HUDEP-2 (cell line): ENCODE measurements at regions not wholly inside any gene's neighbourhood (a gene's known extent, or its start where the extent isn't known, plus 50 kb on each side); places are given as distances from the start of the nearest gene placed in this dataset.
"Not testable (repeated sequence)": the region's sequence is repeated elsewhere in the genome, so short reads cannot be mapped to it uniquely, and the experiment has no call there.

Experiments
- DNase-seq, 76 experiments: peaks; one replicate each; lab custom pipeline; 2025; ENCODE audit not compliant: unreplicated experiment in 76 of 76; lab: John Stamatoyannopoulos, UW

DNA sequence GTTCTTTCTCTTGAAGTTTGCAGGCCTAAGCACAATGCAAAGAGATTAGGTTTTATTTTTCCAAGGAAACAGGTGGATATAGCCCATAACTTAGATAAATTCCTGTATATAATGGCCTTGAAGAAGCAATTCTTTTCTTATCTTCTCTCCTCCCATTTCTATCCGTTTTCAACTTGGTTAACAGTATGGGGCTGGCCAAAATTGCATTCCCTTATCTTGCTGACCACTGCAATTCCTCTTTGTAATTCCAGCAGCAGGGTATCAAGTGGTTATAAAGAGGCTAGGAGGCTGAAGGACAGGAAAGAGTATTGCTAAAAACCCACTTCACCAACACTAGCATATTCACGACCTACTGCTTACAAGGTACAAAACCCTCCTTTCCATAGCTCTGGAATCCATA is 643.5 kb upstream of the ID4 start:
- DNase-seq = no peak

DNA sequence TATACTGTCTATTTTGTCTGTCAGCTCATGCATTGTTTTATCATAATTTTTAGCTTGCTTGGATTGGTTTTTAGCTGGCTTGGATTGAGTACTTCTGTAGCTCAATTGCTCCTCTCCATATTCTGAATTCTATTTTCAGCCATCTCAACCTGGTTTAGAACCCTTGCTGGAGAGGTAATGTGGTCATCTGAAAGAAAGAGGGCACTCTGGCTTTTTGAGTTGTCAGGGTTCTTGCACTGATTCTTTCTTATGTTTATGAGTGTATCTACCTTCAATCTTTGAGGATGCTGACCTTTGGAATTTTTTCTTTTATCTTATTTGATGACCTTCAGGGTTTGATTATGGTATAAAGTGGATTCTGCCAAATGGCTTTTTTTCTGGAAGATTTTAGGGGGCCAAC is 632.7 kb upstream of the ID4 start:
- DNase-seq = no peak

DNA sequence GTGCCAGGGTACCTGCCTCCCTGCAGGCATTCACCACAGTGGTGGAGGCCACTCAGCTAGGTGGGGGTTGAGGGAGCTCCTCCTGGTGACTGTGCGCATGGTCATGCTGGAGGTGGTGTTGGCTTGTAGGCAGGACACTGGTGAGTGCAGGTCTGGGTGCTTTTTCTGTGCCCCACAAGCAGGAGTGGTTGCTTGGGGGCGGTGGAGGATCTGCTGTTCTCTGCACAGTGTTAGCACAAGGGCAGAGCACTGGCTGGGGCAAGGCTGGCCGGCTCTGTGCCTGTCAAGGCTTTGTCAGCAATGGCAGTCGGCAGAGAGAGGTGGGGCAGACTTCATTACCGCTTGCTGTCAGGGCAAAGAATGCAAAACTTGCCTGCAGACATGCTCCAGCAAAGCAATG is 632.1 kb upstream of the ID4 start:
- no peak for DNase-seq

DNA sequence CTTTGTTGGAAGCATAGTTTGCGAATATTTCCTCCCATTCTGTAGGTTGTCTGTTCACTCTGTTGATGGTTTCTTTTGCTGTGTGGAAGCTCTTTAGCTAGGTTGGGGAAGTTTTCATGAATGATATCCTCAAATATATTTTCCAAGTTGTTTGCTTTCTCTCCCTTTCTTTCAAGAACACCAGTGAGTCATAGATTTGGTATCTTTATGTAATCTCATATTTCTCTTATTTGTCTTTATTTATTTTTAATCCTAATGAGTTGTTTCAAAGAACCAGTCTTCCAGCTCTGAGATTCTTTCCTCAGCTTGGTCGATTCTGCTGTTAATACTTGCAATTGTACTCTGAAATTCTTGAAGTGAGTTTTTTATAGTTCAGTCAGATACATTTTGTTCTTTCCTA is 628.0 kb upstream of the ID4 start:
- DNase-seq = no peak

DNA sequence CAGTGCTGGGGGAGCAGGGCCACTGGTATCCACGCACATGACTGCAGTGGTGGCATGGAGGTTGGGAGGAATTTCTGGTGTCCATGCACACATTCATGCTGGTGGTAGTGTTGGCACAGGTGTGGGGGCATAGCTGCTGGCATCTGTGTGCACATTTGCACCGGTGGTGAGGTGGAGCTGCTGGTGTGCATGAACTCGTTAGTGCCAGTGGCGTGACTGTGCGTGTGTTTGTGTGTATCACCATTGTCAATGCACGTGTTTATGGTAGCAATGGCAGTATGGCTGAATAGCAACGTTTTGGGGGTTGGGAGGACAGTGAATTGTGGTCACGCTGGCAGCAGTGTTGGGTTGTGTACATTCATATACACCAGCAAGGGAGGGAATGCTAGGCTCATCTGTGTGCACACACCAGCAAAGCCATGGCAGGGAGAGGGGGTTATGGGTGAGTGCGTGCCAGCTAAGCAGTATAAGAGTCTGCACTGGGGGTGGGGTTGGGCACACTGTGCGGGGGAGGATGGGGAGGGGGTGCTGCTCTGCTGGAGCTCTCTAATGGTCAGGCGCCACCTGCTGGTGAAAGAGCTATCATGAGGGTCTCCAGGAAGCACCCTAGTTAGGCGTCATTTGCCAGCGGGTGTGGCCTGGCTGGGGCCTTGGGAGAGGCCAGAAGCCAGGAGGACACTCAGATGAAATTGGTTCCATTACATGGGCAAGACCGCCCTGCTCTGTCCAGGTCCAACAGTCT is 626.1 kb upstream of the ID4 start:
- DNase-seq = peak in 16 of 76 experiments; percentile 2 to 37 (median 14)

DNA sequence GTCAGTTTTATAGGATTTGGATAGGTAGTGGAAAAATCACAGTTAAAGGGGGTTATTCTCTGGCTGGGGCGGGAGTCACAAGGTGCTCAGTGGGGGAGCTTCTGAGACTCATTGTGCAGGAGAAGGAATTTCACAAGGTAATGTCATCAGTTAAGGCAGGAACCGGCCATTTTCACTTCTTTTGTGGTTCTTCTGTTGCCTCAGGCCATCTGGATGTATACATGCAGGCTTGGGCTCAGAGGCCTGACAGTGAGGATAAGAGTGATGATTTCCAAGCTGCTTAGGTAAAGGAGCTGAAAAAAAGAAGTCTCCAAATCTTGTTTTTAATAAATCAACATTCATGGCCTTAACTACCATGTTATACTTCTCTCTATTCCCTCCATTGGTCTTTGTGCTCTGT is 622.9 kb upstream of the ID4 start:
- no peak for DNase-seq

DNA sequence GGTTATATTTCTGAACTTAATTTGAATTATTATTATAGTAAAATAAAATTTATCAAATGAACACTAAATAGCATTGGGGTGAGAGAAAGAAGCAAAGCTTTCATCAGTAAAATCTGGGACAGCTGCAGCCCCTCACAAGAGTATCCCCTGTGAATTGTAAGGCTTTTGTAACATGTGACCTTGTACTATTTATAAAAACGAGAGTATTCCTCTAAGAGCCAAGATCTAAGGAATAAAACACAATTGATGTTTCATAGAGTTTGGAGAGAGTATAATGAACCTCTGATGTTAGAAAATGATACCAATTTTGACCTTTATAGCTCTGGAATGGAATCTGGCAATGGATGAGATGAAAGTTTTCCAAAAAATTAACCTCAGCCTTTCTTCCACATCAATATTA is 617.2 kb upstream of the ID4 start:
- DNase-seq = no peak

DNA sequence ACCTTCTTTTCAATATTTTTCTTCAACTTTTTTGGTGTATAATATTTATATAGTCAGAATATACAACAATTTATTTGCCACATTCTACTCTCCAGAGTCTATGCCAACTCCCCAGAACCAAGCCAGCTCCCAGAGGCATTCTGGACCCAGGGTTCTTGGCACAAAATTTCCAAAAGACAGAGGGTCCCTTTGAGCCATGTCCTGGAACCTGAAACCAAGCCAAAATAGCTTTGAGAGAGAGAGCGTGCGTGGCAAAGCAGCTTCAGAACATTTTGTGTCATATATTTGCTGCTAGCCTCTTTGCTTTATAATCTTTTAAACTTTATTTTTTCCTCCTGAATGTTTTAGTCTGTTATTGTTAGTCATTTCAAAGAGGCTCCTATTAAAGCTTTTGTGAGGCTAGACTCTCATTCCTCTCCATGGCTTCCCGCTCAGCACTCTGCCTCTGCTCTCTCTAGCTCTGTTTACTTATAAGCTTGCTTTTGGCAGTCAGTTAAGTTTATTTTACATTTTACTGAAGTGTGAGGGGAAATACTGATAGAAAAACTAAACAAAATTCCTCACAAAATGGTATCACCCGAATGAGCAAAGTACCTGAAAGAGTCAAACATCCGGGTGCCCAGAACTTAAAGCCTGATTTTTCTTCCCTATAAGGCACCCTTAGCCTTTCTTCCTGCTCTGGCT is 605.1 kb upstream of the ID4 start:
- DNase-seq = no peak

DNA sequence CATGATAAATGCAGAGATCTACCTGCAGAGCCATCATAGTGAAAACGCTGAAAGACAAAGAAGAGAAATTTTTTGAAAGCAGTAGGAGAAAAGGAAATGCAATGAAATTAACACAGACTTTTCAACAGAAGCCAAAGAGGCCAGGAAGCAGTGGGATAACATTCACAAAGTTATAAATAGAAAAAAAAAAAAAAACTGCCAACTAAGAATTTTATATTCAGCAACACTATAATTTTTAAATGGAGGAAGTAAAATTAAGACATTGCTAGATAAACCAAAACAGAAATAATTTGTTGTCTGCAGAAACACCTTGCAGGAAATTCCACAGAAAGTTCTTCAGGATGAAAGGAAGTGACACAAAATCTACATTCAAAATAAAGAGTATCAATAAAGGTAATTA is 591.5 kb upstream of the ID4 start:
- DNase-seq = no peak

DNA sequence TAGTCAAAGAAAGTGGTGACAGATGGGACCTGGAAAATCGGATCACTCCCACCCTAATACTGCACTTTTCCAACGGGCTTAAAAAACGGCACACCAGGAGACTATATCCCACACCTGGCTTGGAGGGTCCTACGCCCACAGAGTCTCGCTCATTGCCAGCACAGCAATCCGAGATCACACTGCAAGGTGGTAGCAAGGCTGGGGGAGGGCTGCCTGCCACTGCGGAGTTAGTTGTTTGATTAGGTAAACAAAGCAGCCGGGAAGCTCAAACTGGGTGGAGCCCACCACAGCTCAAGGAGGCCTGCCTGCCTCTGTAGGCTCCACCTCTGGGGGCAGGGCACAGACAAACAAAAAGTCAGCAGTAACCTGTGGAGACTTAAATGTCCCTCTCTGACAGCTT is 590.0 kb upstream of the ID4 start:
- DNase-seq = not testable (repeated sequence)

DNA sequence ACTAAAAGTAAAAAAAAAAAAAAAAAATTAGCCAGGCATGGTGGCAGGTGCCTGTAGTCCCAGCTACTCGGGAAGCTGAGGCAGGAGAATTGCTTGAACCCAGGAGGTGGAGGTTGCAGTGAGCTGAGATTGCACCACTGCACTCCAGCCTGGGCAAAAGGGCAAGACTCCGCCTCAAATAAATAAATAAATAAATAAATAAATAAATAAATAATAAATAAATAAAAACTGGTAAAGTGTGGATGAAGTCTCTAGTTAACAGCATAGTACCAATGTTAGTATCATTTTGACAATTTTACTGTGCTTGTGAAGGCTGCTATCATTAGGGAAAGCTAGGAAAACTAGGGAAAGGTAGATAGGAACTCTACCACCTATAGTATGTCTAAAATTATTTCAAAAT is 581.0 kb upstream of the ID4 start:
- DNase-seq = not testable (repeated sequence)

DNA sequence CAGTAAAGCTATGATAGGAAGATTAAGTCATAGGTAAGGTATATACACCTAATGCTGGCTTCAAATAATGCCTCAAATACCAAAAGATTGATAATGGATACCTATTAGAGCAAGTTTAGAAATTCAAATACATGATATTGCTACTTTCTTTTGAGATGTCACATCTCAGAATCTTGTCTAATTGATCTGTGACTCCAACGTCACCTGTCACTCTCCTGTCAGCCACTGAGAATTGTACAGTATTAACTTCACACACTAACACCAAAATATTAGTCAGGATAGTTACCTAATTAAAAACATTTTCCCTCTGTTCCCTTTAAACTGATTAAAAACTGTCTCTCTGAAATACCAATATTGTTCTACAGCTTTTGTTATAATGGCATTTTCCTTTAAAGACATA is 575.5 kb upstream of the ID4 start:
- DNase-seq = no peak

DNA sequence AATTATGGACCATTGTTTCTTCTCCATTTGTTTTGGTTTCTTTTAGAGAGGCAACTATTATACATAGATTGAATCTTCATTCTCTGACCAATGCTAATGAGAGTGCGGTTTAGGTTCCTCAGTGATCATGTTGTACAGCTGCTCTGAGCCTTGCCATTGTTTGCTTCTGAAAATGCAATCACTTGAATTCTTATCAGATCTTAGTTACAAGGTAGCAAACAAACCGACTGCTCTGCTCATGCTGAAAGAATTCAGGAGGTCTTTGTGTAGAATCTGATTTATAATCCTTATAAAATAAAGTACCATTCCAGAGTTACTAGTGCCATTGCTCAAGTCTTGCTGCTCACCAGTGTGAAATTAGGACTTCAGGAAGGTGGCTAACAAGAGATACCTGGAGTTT is 569.1 kb upstream of the ID4 start:
- DNase-seq = no peak

DNA sequence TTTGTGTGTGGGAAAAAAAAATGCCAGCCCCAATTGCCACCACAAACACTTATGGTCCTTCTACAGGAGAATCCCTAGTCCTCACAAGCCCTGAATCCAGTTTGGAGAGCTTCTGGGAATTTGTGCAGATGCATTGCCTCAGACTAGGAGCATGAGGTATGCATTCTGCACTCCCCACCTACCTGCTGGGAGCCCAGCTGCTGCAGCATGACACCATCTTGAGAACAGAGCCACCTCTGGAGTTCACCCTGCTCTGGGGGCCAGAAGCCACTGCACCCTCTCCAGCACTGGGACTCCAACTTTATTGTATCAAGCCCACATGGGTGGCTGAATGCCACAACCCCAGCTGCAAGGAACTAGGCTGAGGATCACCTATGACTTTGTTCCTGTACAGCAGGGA is 568.5 kb upstream of the ID4 start:
- no peak for DNase-seq

DNA sequence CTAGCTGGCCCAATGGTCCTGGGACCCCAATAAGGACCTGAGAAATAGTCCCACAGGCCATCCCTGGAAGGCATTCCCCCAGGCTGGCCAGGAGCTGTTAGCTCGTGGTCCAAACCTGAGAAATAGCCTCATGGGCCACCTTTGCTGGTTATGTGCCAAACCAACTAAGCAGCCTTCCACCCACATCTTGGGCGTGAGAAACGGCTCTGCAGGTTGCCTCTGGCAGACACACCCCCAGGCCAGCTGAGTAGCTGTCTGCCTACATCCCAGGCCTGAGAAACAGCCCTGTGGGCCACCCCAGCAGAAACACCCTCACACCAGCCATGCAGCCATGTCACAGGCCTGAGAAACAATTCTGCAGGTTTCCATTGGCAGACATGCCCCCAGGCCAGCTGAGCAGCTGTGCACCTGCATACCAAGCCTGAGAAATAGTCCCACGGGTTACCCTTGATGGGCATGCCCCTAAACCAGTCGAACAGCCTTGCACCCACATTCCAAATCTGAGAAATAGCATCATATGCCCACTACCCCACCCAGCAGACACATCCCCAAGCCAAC is 567.8 kb upstream of the ID4 start:
- DNase-seq = no peak

DNA sequence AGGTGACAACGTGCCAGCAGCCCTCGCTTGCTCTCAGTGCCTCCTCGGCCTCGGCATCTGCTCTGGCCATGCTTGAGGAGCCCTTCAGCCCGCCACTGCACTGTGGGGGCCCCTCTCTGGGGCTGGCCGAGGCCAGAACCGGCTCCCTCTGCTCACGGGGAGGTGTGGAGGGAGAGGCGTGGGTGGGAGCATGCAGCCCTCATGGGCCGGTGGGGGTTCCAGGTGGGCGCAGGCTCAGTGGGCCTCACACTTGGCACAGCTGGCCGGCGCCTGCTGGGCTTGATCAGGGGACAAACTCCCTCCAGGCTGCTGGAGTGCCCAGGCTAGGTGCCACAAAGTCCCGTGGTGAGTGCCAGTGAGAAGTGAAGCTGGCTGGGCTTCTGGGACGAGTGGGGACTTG is 566.6 kb upstream of the ID4 start:
- DNase-seq = no peak

DNA sequence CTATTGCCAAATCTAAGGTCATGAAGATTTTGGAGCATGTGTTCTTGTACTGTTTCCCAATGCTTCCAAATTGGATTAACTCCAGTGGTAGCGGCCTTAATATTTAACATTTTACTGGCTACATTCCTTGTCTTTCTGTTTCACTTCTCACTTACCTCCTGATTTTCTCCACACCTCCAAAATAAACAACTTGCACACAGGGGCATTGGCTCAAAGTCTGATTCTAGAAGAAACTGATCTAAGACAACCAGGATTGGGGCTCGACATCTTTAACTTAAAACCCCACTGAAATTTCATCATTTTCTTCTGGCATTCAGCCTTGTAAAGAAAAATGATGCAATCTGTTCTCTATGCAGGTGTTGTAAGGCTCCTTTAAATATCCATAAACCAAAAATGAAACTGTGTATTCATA is 557.9 kb upstream of the ID4 start:
- DNase-seq = no peak

DNA sequence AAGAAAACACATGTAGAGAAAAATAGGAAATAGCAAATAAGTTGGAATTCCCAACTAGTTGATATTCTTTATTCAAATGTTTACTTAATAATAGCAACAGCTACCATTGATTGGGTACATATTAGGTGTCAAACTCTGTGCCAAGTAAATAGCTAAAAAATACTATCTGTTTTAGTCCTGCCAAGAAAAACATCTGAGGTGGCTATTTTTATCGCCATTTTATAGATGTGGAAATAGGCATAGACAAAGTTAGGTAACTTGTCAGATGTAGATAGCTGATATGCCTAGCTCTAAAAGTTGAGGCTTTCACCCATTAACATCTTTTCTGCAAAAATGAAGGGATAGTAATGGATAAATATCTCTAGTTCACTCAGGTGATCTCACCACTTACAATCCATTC is 549.2 kb upstream of the ID4 start:
- no peak for DNase-seq

DNA sequence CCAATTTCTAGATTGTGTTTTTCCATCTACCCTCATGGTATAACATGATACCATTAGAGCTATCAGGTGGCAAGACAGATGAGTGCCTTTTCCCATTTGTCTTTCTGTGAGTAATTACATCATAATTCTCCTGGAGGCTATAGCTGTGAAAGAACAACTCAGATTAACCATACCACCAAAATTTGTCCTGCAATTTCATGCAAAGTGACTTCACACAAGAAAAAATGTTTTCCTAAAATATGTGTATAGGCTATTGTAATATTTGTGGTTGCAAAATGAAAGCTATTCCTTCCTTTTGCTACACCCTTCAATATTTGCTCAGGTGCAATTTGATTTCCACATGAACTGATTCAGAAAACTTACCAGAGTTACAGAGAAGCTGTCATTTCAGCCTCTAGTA is 547.7 kb upstream of the ID4 start:
- no peak for DNase-seq

DNA sequence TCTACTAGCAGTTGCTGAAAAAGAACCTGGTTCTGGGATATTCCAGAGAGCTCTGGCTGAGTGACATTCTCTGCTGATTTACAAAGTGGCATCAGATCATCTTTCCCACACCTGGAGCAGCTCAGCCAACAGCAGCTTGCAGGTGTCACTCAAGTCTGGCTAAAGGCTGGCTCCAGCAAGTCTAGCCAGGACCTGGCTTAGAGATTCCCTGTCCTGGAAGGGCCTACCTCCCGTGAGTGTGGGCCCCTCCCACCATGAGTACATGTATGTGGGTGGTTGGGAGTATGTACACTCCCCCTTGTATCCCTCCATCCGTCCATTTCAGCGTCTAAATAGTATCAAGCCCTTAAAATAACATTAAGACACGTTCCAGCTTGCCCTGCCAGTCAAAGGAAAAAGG is 539.3 kb upstream of the ID4 start:
- DNase-seq = no peak

DNA sequence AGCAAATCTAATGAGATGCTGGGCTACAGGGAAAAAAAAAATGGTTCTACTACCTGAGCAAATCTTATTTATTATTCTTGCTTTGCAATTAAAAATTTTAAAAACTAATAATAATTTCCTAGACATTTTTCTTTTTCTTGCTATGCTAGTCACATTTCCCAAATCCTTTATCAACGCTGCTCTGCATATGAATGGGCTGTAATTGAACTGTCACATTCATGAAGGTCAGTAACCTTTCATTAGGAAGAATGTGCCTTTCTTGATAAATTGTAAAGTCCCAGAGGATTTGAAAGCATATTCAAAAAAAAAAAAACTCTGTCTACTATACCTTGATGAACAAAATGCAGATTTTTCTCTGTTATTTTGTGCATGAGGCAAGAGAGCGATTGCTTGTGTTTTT is 538.7 kb upstream of the ID4 start:
- no peak for DNase-seq

DNA sequence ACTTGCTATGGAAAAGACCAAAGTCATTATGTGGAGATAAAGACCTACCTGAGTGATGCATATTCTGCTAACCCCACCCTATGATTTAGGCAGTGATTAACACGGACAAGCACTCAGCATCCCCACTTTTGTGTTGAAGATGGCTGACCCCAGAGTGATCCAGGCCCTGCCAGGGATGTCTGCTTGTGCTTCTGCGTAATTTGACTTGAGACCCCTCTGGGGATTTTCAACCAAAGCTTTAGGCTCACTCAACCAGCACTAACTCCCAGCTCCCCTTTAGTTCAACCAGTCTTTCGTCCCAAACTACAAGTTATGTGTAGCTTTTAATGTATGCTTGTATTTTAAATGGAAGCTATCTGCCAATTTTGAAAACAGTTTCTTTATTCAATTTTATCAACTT is 538.0 kb upstream of the ID4 start:
- DNase-seq = no peak
